ACC112 (cell line): ENCODE measurements at regions not wholly inside any gene's neighbourhood (a gene's known extent, or its start where the extent isn't known, plus 50 kb on each side); places are given as distances from the start of the nearest gene placed in this dataset.

Experiments
- H2AFZ ChIP-seq: fragments of 200-600 bp; sonication (generic); one replicate; pipeline ENCODE4 v1.6.0; 2017; ENCODE audit warnings: antibody characterized with exemption, low read length; ENCODE audit not compliant: unreplicated experiment
- H3K27ac ChIP-seq: fragments of 200-600 bp; sonication (generic); 2 replicates; pipeline ENCODE4 v1.5.1; 2014; ENCODE audit warnings: low read depth, mild to moderate bottlenecking, antibody characterized with exemption, low read length, moderate library complexity
- H3K27me3 ChIP-seq: fragments of 200-600 bp; sonication (generic); 2 replicates; pipeline ENCODE4 v1.6.1; 2014; ENCODE audit warnings: mild to moderate bottlenecking, antibody characterized with exemption, low read length, moderate library complexity, mixed read lengths; ENCODE audit not compliant: insufficient read depth
- H3K36me3 ChIP-seq: fragments of 200-600 bp; sonication (generic); 2 replicates; pipeline ENCODE4 v1.6.1; 2016; ENCODE audit warnings: mild to moderate bottlenecking, antibody characterized with exemption, low read length, moderate library complexity, mixed read lengths; ENCODE audit not compliant: insufficient read depth
- H3K4me1 ChIP-seq: fragments of 200-600 bp; sonication (generic); one replicate; pipeline ENCODE4 v1.6.1; 2016; ENCODE audit warnings: low read length, mixed read lengths; ENCODE audit not compliant: insufficient read depth, unreplicated experiment, control insufficient read depth
- H3K4me3 ChIP-seq: fragments of 200-600 bp; sonication (generic); 2 replicates; pipeline ENCODE4 v1.5.1; 2014; ENCODE audit warnings: mild to moderate bottlenecking, low read depth, low read length
- H3K79me2 ChIP-seq: fragments of 200-600 bp; sonication (generic); one replicate; pipeline ENCODE4 v1.6.0; 2016; ENCODE audit warnings: low read length; ENCODE audit not compliant: control insufficient read depth, unreplicated experiment, insufficient read depth

GRCh38 chr3:144402430-144402829, 430.8 kb downstream of the DIPK2A start:
- Histone ChIP-seq H3K4me3 (no peak overlapping the region), H3K27me3 (no peaks in the 10 kb centered on the region), H3K79me2 (no peaks in the 10 kb centered on the region), H3K4me1 (peaks cover 7% of the 10 kb centered on the region), H3K36me3 (no peaks in the 10 kb centered on the region), H2AFZ (no peak overlapping the region), H3K27ac (no peak overlapping the region; the same call in 1 of the 2 replicates)

GRCh38 chr3:144403040-144403457, 431.4 kb downstream of the DIPK2A start:
- no peaks in the 10 kb centered on the region for H3K79me2 ChIP-seq
- H3K27me3 ChIP-seq: no peaks in the 10 kb centered on the region
- H3K4me1 ChIP-seq: peaks cover 7% of the 10 kb centered on the region
- no peaks in the 10 kb centered on the region for H3K36me3 ChIP-seq
- no peak overlapping the region for H3K4me3 ChIP-seq
- no peak overlapping the region for H2AFZ ChIP-seq
- no peak overlapping the region; the same call in 1 of the 2 replicates for H3K27ac ChIP-seq

DNA sequence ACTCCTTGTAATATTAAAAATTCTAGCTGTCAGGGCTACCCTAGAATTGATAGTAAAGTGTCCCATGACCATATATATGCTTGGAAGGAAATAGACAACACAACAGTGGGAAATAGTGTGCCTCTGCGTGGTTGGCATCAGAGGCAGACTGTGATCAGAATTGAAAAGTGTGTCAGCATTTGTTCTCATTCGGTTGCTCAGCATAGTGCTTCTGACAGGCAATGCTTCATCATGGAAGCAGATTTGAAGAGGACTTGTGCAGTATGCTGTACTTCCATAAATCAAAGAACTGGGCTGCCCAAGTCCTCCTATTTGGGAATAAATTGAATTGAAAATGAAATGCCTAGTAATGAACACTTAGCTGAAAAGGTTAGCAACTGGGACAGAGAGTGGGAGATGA, 435.7 kb downstream of the DIPK2A start:
- Histone ChIP-seq H3K27ac (no peak overlapping the region), H2AFZ (no peak overlapping the region), H3K79me2 (no peaks in the 10 kb centered on the region), H3K4me1 (peaks cover 7% of the 10 kb centered on the region), H3K4me3 (no peak overlapping the region), H3K27me3 (no peaks in the 10 kb centered on the region), H3K36me3 (no peaks in the 10 kb centered on the region)

DNA sequence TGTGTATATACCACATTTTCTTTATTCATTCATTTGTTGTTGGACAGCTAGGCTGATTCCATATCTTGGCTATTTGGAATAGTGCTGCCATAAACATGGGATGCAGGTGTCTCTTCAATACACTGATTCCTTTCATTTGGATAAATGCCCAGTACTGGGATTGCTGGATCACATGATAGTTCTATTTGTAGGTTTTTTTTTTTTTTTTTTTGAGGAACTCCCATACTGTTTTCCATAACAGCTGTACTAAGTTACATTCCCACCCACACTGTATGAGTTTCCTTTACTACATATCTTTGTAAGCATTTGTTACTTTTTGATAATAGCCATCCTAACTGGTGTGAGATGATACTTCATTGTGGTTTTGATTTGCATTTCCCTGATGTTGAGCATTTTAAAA, 437.7 kb downstream of the DIPK2A start:
- Histone ChIP-seq H3K27me3 (no peaks in the 10 kb centered on the region), H2AFZ (no peak overlapping the region), H3K36me3 (no peaks in the 10 kb centered on the region), H3K4me1 (no peaks in the 10 kb centered on the region), H3K4me3 (no peak overlapping the region), H3K27ac (no peak overlapping the region), H3K79me2 (no peaks in the 10 kb centered on the region)

DNA sequence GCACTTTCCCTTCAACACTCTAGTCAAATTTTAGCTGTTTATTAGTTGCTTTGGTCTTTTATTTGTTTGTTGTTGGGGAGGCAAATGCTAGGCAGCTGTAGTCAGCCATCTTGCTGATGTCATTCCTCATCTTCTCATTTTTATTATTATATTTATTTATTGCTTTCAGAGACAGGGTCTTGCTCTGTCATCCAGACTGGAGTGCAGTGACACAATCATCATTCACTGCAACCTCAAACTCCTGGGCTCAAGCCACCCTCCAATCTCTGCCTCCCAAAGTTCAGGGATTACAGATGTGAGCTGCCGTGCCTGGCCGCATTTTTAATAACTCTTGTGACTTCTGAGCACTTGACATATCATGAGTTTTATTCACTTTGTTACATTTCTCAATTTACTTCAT, 441.4 kb downstream of the DIPK2A start:
- Histone ChIP-seq H2AFZ (no peak overlapping the region), H3K4me1 (no peaks in the 10 kb centered on the region), H3K36me3 (no peaks in the 10 kb centered on the region), H3K4me3 (no peak overlapping the region), H3K27ac (no peak overlapping the region), H3K27me3 (no peaks in the 10 kb centered on the region), H3K79me2 (no peaks in the 10 kb centered on the region)

GRCh38 chr3:144415492-144415891, 443.9 kb downstream of the DIPK2A start:
- Histone ChIP-seq H3K4me1 (no peaks in the 10 kb centered on the region), H3K79me2 (no peaks in the 10 kb centered on the region), H3K36me3 (no peaks in the 10 kb centered on the region), H3K4me3 (no peak overlapping the region), H3K27ac (no peak overlapping the region), H3K27me3 (no peaks in the 10 kb centered on the region), H2AFZ (no peak overlapping the region)

GRCh38 chr3:144424606-144425005, 453.0 kb downstream of the DIPK2A start:
- H3K4me3 ChIP-seq: no peak overlapping the region
- no peak overlapping the region for H3K27ac ChIP-seq
- H3K27me3 ChIP-seq: no peaks in the 10 kb centered on the region
- H3K36me3 ChIP-seq: no peaks in the 10 kb centered on the region
- no peaks in the 10 kb centered on the region for H3K79me2 ChIP-seq
- no peak overlapping the region for H2AFZ ChIP-seq
- H3K4me1 ChIP-seq: peaks cover 3% of the 10 kb centered on the region

- H3K27me3 ChIP-seq: no peaks in the 10 kb centered on the region
- no peaks in the 10 kb centered on the region for H3K36me3 ChIP-seq
- H3K4me1 ChIP-seq: peaks cover 9% of the 10 kb centered on the region
- no peak overlapping the region for H3K27ac ChIP-seq
- H3K4me3 ChIP-seq: no peak overlapping the region
- no peak overlapping the region for H2AFZ ChIP-seq
- H3K79me2 ChIP-seq: no peaks in the 10 kb centered on the region
Measured at GRCh38 chr3:144426366-144426765, 454.7 kb downstream of the DIPK2A start.

DNA sequence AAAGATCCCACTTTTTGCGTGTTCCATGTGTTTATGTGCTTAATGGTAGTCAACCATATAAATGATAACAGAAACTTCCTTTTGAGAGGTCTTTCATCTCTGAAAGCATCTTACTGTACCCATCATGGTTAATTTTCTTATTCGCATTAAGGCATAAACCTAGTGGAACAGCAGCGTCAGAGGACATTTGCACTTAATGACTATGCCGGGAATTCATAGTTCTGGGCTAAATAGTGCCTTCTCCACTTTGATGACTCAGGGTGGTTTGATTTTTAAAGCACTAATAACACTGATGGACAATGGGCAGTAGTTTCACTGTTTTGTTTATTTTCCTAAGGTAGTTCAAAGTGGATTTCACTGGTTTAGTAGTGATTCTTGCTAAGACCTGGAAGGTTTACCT, 455.3 kb downstream of the DIPK2A start:
- no peak overlapping the region for H3K27ac ChIP-seq
- no peaks in the 10 kb centered on the region for H3K79me2 ChIP-seq
- H3K4me3 ChIP-seq: no peak overlapping the region
- peaks cover 9% of the 10 kb centered on the region for H3K4me1 ChIP-seq
- H2AFZ ChIP-seq: no peak overlapping the region
- no peaks in the 10 kb centered on the region for H3K36me3 ChIP-seq
- H3K27me3 ChIP-seq: no peaks in the 10 kb centered on the region

DNA sequence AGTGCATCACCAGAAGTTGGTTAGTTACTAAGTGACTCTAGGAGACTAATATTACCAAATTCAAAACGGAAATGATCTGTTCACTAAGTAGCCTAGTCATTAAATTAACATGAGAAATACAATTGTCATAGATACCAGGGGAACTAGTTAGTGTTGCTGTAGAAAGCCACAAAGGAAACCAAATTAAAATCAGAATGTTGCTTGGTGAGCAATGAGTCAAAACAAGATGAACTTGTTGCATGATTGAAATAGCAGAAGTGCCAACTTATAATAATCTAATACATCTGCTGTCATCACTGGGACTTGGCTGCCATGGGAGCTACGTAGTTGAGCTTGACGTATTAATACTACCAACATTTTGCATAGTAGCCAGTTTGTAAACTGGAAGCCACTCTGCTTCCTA, 458.1 kb downstream of the DIPK2A start:
- no peak overlapping the region for H2AFZ ChIP-seq
- no peak overlapping the region for H3K4me3 ChIP-seq
- no peaks in the 10 kb centered on the region for H3K27me3 ChIP-seq
- H3K79me2 ChIP-seq: no peaks in the 10 kb centered on the region
- H3K4me1 ChIP-seq: peaks cover 13% of the 10 kb centered on the region
- H3K36me3 ChIP-seq: no peaks in the 10 kb centered on the region
- H3K27ac ChIP-seq: no peak overlapping the region

- Histone ChIP-seq H3K27ac (no peak overlapping the region), H3K27me3 (no peaks in the 10 kb centered on the region), H3K36me3 (no peaks in the 10 kb centered on the region), H3K79me2 (no peaks in the 10 kb centered on the region), H2AFZ (no peak overlapping the region), H3K4me1 (peaks cover 13% of the 10 kb centered on the region), H3K4me3 (no peak overlapping the region)
Measured at GRCh38 chr3:144431134-144431533, 459.5 kb downstream of the DIPK2A start.
